HG03442 (cell line): ENCODE measurements at regions not wholly inside any gene's neighbourhood (a gene's known extent, or its start where the extent isn't known, plus 50 kb on each side); places are given as distances from the start of the nearest gene placed in this dataset.

Experiments
- ATAC-seq: cut with Tn5 transposase; IDR thresholded peaks from one replicate; pipeline ENCODE4 v1.9.1; 2021; ENCODE audit warnings: mild to moderate bottlenecking, moderate library complexity; ENCODE audit not compliant: unreplicated experiment

GRCh38 chr22:22417495-22418162 lies 90.9 kb downstream of the ZNF280B start:
- no peak for ATAC-seq

- no peak for ATAC-seq
Observed at GRCh38 chr22:22418163-22418549, 90.4 kb downstream of the ZNF280B start.

- ATAC-seq: no peak
Observed at GRCh38 chr22:22418957-22419356, 89.6 kb downstream of the ZNF280B start.

GRCh38 chr22:22420580-22420979 lies 88.0 kb downstream of the ZNF280B start:
- ATAC-seq: no peak

GRCh38 chr22:22421392-22421791 lies 87.2 kb downstream of the ZNF280B start:
- no peak for ATAC-seq

- ATAC-seq: peak; percentile 94
Observed at GRCh38 chr22:22422629-22423112, 85.9 kb downstream of the ZNF280B start.

GRCh38 chr22:22423681-22424080 lies 84.9 kb downstream of the ZNF280B start:
- no peak for ATAC-seq

- no peak for ATAC-seq
Observed at GRCh38 chr22:22424210-22424800, 84.2 kb downstream of the ZNF280B start.

GRCh38 chr22:22424956-22425355 lies 83.6 kb downstream of the ZNF280B start:
- no peak for ATAC-seq

GRCh38 chr22:22425356-22425755 lies 83.2 kb downstream of the ZNF280B start:
- ATAC-seq: no peak

GRCh38 chr22:22425783-22426624 lies 82.5 kb downstream of the ZNF280B start:
- no peak for ATAC-seq

- no peak for ATAC-seq
Observed at GRCh38 chr22:22427542-22428065, 80.9 kb downstream of the ZNF280B start.

- ATAC-seq: no peak
Observed at GRCh38 chr22:22428222-22429098, 80.1 kb downstream of the ZNF280B start.

GRCh38 chr22:22429369-22430108 lies 79.0 kb downstream of the ZNF280B start:
- no peak for ATAC-seq

- ATAC-seq: no peak
Observed at GRCh38 chr22:22430111-22430820, 78.3 kb downstream of the ZNF280B start.

GRCh38 chr22:22431271-22432220 lies 77.0 kb downstream of the ZNF280B start:
- no peak for ATAC-seq

GRCh38 chr22:22432479-22432878 lies 76.1 kb downstream of the ZNF280B start:
- ATAC-seq: no peak

- ATAC-seq: no peak
Observed at GRCh38 chr22:22432937-22433336, 75.6 kb downstream of the ZNF280B start.
